CD14-positive monocyte (primary cell): ENCODE measurements at regions not wholly inside any gene's neighbourhood (a gene's known extent, or its start where the extent isn't known, plus 50 kb on each side); places are given as distances from the start of the nearest gene placed in this dataset.

Experiments used
- DNase-seq, 3 donors: peaks; one replicate each; pipeline ENCODE4 v3.0.0-alpha.2; 2011 to 2022
- H2AFZ ChIP-seq: 2 replicates; pipeline ENCODE4 v1.6.0; 2012; ENCODE audit warnings: mild to moderate bottlenecking, low read depth, low read length, inconsistent platforms; ENCODE audit not compliant: insufficient read depth, poor library complexity, severe bottlenecking
- H3K27ac ChIP-seq, 2 donors: 1 replicate in 1 of 2; 2 replicates in 1 of 2; pipeline ENCODE4 v1.5.1; 2012 to 2013; ENCODE audit warnings: low read length in 2 of 2, control low read depth in 1 of 2, inconsistent platforms in 1 of 2, low read depth in 1 of 2, mild to moderate bottlenecking in 1 of 2
- H3K27me3 ChIP-seq, 2 donors: one replicate each; pipeline versions ENCODE4 v1.6.0 to v1.6.1; 2011 to 2013; ENCODE audit warnings: low read length in 2 of 2; ENCODE audit not compliant: control insufficient read depth in 2 of 2, insufficient read depth in 2 of 2
- H3K36me3 ChIP-seq, 2 donors: replicated peaks in 1 of 2; 1 replicate in 1 of 2; 2 replicates in 1 of 2; pipeline versions ENCODE4 v1.5.1 to v1.6.1; 2012 to 2013; ENCODE audit warnings: low read length in 2 of 2, control low read depth in 1 of 2, inconsistent platforms in 1 of 2, mild to moderate bottlenecking in 1 of 2; ENCODE audit not compliant: insufficient read depth in 2 of 2, control insufficient read depth in 1 of 2
- H3K4me1 ChIP-seq, 2 donors: 1 replicate in 1 of 2; 2 replicates in 1 of 2; pipeline versions ENCODE4 v1.5.1 to v1.6.1; 2012 to 2013; ENCODE audit warnings: low read length in 2 of 2, control low read depth in 1 of 2, inconsistent platforms in 1 of 2, mild to moderate bottlenecking in 1 of 2, moderate library complexity in 1 of 2; ENCODE audit not compliant: insufficient read depth in 2 of 2, control insufficient read depth in 1 of 2
- H3K4me2 ChIP-seq: replicated peaks from 2 replicates; pipeline ENCODE3; 2012; ENCODE audit warnings: low read length, moderate library complexity, mild to moderate bottlenecking; ENCODE audit not compliant: poor library complexity, severe bottlenecking; ENCODE audit errors: extremely low read depth
- H3K4me3 ChIP-seq, 3 experiments: fragments of 200-600 bp in 1 of 3; sonication (generic) in 1 of 3; replicated peaks in 1 of 3; 1 replicate in 2 of 3; 2 replicates in 1 of 3; pipeline ENCODE4 v1.5.1; 2011 to 2013; ENCODE audit warnings: low read length in 3 of 3, mild to moderate bottlenecking in 3 of 3, control low read depth in 2 of 3, low read depth in 2 of 3, inconsistent platforms in 1 of 3, moderate library complexity in 1 of 3
- H3K79me2 ChIP-seq: 2 replicates; pipeline ENCODE4 v1.6.0; 2012; ENCODE audit warnings: mild to moderate bottlenecking, control low read depth, inconsistent platforms, low read length, moderate library complexity; ENCODE audit not compliant: insufficient read depth
- H3K9ac ChIP-seq: 2 replicates; pipeline ENCODE4 v1.6.0; 2017; ENCODE audit warnings: low read length, mild to moderate bottlenecking; ENCODE audit not compliant: insufficient read depth, poor library complexity, severe bottlenecking
- H3K9me3 ChIP-seq, 2 donors: replicated peaks in 1 of 2; 1 replicate in 1 of 2; 2 replicates in 1 of 2; pipeline versions ENCODE4 v1.5.1 to v1.6.1; 2012 to 2013; ENCODE audit warnings: low read length in 2 of 2, control low read depth in 1 of 2; ENCODE audit not compliant: control insufficient read depth in 1 of 2, insufficient read depth in 1 of 2
- H4K20me1 ChIP-seq: 2 replicates; pipeline ENCODE4 v1.6.0; 2012; ENCODE audit warnings: mild to moderate bottlenecking, low read length, control low read depth, moderate library complexity; ENCODE audit not compliant: insufficient read depth
- H3K27ac Mint-ChIP-seq, 7 donors: one replicate each; pipeline ENCODE4 v1.8.0; 2020; ENCODE audit warnings: mild to moderate bottlenecking in 7 of 7, mixed read lengths in 7 of 7, moderate library complexity in 6 of 7, inconsistent platforms in 2 of 7
- H3K27me3 Mint-ChIP-seq, 3 donors: one replicate each; pipeline ENCODE4 v1.8.0; 2021 to 2022; ENCODE audit warnings: low read depth in 3 of 3, mild to moderate bottlenecking in 3 of 3, mixed read lengths in 3 of 3, moderate library complexity in 3 of 3, inconsistent platforms in 1 of 3
- H3K36me3 Mint-ChIP-seq, 2 donors: one replicate each; pipeline ENCODE4 v1.8.0; 2020; ENCODE audit warnings: mixed read lengths in 2 of 2, inconsistent platforms in 1 of 2, mild to moderate bottlenecking in 1 of 2
- H3K4me1 Mint-ChIP-seq: one replicate; pipeline ENCODE4 v1.8.0; 2020; ENCODE audit warnings: mild to moderate bottlenecking, mixed read lengths
- H3K4me3 Mint-ChIP-seq, 2 donors: one replicate each; pipeline ENCODE4 v1.8.0; 2020; ENCODE audit warnings: mild to moderate bottlenecking in 2 of 2, mixed read lengths in 2 of 2, moderate library complexity in 1 of 2
- H3K9me3 Mint-ChIP-seq, 7 donors: one replicate each; pipeline ENCODE4 v1.8.0; 2020 to 2022; ENCODE audit warnings: mixed read lengths in 7 of 7, mild to moderate bottlenecking in 6 of 7, moderate library complexity in 6 of 7, inconsistent platforms in 2 of 7
- CTCF ChIP-seq: fragments of 200-600 bp; IDR thresholded peaks from one replicate; pipeline ENCODE4 v1.8.0; 2022; ENCODE audit warnings: antibody characterized with exemption, mild to moderate bottlenecking
- WGBS: methylation state at CpG from one replicate; pipeline ENCODE4 v1.1.5; 2013; ENCODE audit warnings: missing lambda C conversion rate; ENCODE audit not compliant: insufficient coverage; 5-methylcytosine and 5-hydroxymethylcytosine counted together
- intact Hi-C, 2 donors: fragments of 100-400 bp; cut with micrococcal nuclease; formaldehyde crosslinking; loops; one replicate each; pipeline versions ENCODE4 v1.15.0 to v1.15.1; 2023

GRCh38 chr1:245095903-245096302 lies 58.9 kb upstream of the KIF26B start:
- H3K9me3 Mint-ChIP-seq: peaks cover 0 to 2% (median 0%) of the 10 kb centered on the region in 7 donors
- no CpG with 5 or more reads among the region's 1 CpG for WGBS

GRCh38 chr1:245094954-245095353 lies 59.8 kb upstream of the KIF26B start:
- H3K4me1 Mint-ChIP-seq: peaks cover 7% of the 10 kb centered on the region
- H2AFZ ChIP-seq: no peak overlapping the region
- H4K20me1 ChIP-seq: no peaks in the 10 kb centered on the region
- no peaks in the 10 kb centered on the region for H3K9me3 Mint-ChIP-seq
- H3K9me3 ChIP-seq: no peaks in the 10 kb centered on the region
- WGBS: 100% methylated on average over 3 of the region's 5 CpGs
- no peaks in the 10 kb centered on the region for H3K27me3 ChIP-seq
- DNase-seq: no peak
- no peaks in the 10 kb centered on the region for H3K79me2 ChIP-seq
- intact Hi-C loops: no loop called here
- no peak overlapping the region for H3K4me3 ChIP-seq
- peaks cover 0 to 8% of the 10 kb centered on the region in 2 donors for H3K36me3 Mint-ChIP-seq
- peaks cover 12% of the 10 kb centered on the region in 2 donors for H3K36me3 ChIP-seq
- no peak overlapping the region for H3K27ac ChIP-seq
- H3K4me1 ChIP-seq: peaks cover 0 to 3% of the 10 kb centered on the region in 2 donors
- no peak overlapping the region for H3K4me2 ChIP-seq
- no peaks in the 10 kb centered on the region for H3K27me3 Mint-ChIP-seq
- H3K27ac Mint-ChIP-seq: no peak overlapping the region
- H3K4me3 Mint-ChIP-seq: no peak overlapping the region
- TF ChIP-seq CTCF: no peak
- H3K9ac ChIP-seq: no peak overlapping the region

More at GRCh38 chr1:245095903-245096302, 58.9 kb upstream of the KIF26B start:
- H3K27me3 ChIP-seq: no peaks in the 10 kb centered on the region
- no peak overlapping the region for H3K27ac ChIP-seq
- no peak overlapping the region for H2AFZ ChIP-seq
- intact Hi-C loops: no loop called here
- Mint-ChIP-seq H3K4me3 (no peak overlapping the region), H3K27me3 (no peaks in the 10 kb centered on the region), H3K27ac (no peak overlapping the region), H3K4me1 (peaks cover 7% of the 10 kb centered on the region), H3K36me3 (peaks cover 0 to 8% of the 10 kb centered on the region in 2 donors)
- DNase-seq: no peak
- no peak overlapping the region for H3K4me3 ChIP-seq
- no peaks in the 10 kb centered on the region for H4K20me1 ChIP-seq
- H3K9ac ChIP-seq: no peak overlapping the region
- H3K4me1 ChIP-seq: peaks cover 0 to 3% of the 10 kb centered on the region in 2 donors
- no peak for TF ChIP-seq CTCF
- no peaks in the 10 kb centered on the region for H3K9me3 ChIP-seq
- H3K79me2 ChIP-seq: no peaks in the 10 kb centered on the region
- H3K36me3 ChIP-seq: peaks cover 10 to 11% of the 10 kb centered on the region in 2 donors
- H3K4me2 ChIP-seq: no peak overlapping the region
